HCT116 (cell line): ENCODE measurements at regions not wholly inside any gene's neighbourhood (a gene's known extent, or its start where the extent isn't known, plus 50 kb on each side); places are given as distances from the start of the nearest gene placed in this dataset.

Experiments
- ATAC-seq: fragments of 200-7000 bp; cut with Tn5 transposase; 2 replicates; pipeline ENCODE4 v1.9.1; 2020; ENCODE audit warnings: mild to moderate bottlenecking, moderate library complexity
- BruUV-seq: library from RNA; stranded (reverse); fragments of 400-500 nt; replicated peaks from 2 replicates; lab custom pipeline; 2021; lab: Mats Ljungman, UMichigan
- CTCF ChIA-PET: fragments of 300-600 bp; sonication (Branson Sonifier 250); formaldehyde crosslinking; loops from one replicate; lab custom pipeline; 2021; ENCODE audit warnings: antibody characterized with exemption; lab: Charles Lee
- POLR2A ChIA-PET: fragments of 300-600, 350-600 bp; sonication (Branson Sonifier 250); formaldehyde crosslinking; loops from one replicate; lab custom pipeline; 2021; ENCODE audit warnings: antibody characterized with exemption; lab: Charles Lee
- RAD21 ChIA-PET, 2 experiments: fragments of 300-600 bp; sonication (Branson Sonifier 250); formaldehyde crosslinking; loops; one replicate each; lab custom pipeline; 2023; ENCODE audit warnings: low total read pairs in 2 of 2; ENCODE audit not compliant: uncharacterized antibody in 2 of 2, unreplicated experiment in 2 of 2, low non-redundant PET in 1 of 2; lab: Charles Lee
- DNase-seq: peaks from one replicate; pipeline ENCODE4 v3.0.0-alpha.2; 2010; ENCODE audit warnings: low read depth, low spot score
- H2AFZ ChIP-seq: fragments of 200-600 bp; shearing (Covaris generic), sonication (generic); 2 replicates; pipeline ENCODE4 v1.6.1; 2017; ENCODE audit warnings: low read depth, mixed run types, mixed read lengths, antibody characterized with exemption, low read length; ENCODE audit not compliant: poor library complexity, severe bottlenecking
- H3K27ac ChIP-seq: 2 replicates; pipeline ENCODE4 v1.5.1; 2012; ENCODE audit warnings: low read depth, low read length
- H3K27me3 ChIP-seq: fragments of 200-600 bp; sonication (generic); 2 replicates; pipeline ENCODE4 v1.6.1; 2016; ENCODE audit warnings: mixed run types, low read length, mixed read lengths; ENCODE audit not compliant: insufficient read depth
- H3K36me3 ChIP-seq, 2 experiments: fragments of 200-500 bp in 1 of 2; fragments of 200-600 bp in 1 of 2; sonication (Bioruptor generic) in 1 of 2; sonication (generic) in 1 of 2; 2 replicates each; pipeline versions ENCODE4 v1.5.1 to v1.6.1; 2014 to 2016; ENCODE audit warnings: low read length in 2 of 2, inconsistent platforms in 1 of 2, mixed read lengths in 1 of 2, mixed run types in 1 of 2; ENCODE audit not compliant: insufficient read depth in 2 of 2, control insufficient read depth in 1 of 2
- H3K4me1 ChIP-seq, 2 experiments: fragments of 200-600 bp in 1 of 2; sonication (generic) in 1 of 2; 2 replicates each; pipeline versions ENCODE4 v1.5.1 to v1.6.1; 2012 to 2017; ENCODE audit warnings: low read length in 2 of 2, inconsistent platforms in 1 of 2, mild to moderate bottlenecking in 1 of 2, mixed read lengths in 1 of 2, mixed run types in 1 of 2, moderate library complexity in 1 of 2; ENCODE audit not compliant: insufficient read depth in 2 of 2, control insufficient read depth in 1 of 2
- H3K4me2 ChIP-seq: fragments of 200-600 bp; sonication (generic); 2 replicates; pipeline ENCODE4 v1.6.1; 2017; ENCODE audit warnings: mixed run types, low read length, mixed read lengths
- H3K4me3 ChIP-seq, 2 experiments: fragments of 200-600 bp in 1 of 2; sonication (generic) in 1 of 2; replicated peaks in 1 of 2; 2 replicates each; pipeline ENCODE4 v1.5.1; 2011 to 2016; ENCODE audit warnings: low read length in 2 of 2, control low read depth in 1 of 2, low read depth in 1 of 2, mild to moderate bottlenecking in 1 of 2, mixed read lengths in 1 of 2, mixed run types in 1 of 2
- H3K79me2 ChIP-seq: fragments of 200-600 bp; sonication (generic); 2 replicates; pipeline ENCODE4 v1.6.1; 2017; ENCODE audit warnings: mild to moderate bottlenecking, mixed run types, low read length, moderate library complexity, mixed read lengths; ENCODE audit not compliant: insufficient read depth
- H3K9ac ChIP-seq: fragments of 200-600 bp; sonication (generic); 2 replicates; pipeline ENCODE4 v1.6.1; 2016; ENCODE audit warnings: low read length, mixed read lengths
- H3K9me2 ChIP-seq: fragments of 200-600 bp; sonication (generic), shearing (Covaris generic); 2 replicates; pipeline ENCODE4 v1.6.1; 2017; ENCODE audit warnings: mixed run types, mild to moderate bottlenecking, moderate library complexity; ENCODE audit not compliant: insufficient read depth
- H3K9me3 ChIP-seq, 2 experiments: fragments of 200-500 bp in 1 of 2; fragments of 200-600 bp in 1 of 2; sonication (Bioruptor generic) in 1 of 2; sonication (generic) in 1 of 2; 2 replicates each; pipeline ENCODE4 v1.6.1; 2014 to 2017; ENCODE audit warnings: low read length in 2 of 2, mixed read lengths in 2 of 2, inconsistent platforms in 1 of 2, low read depth in 1 of 2, mild to moderate bottlenecking in 1 of 2, mixed run types in 1 of 2, moderate library complexity in 1 of 2; ENCODE audit not compliant: control insufficient read depth in 1 of 2, insufficient read depth in 1 of 2
- H4K20me1 ChIP-seq: fragments of 200-600 bp; sonication (generic), shearing (Covaris generic); 2 replicates; pipeline ENCODE4 v1.6.1; 2017; ENCODE audit warnings: mixed run types, mild to moderate bottlenecking, moderate library complexity; ENCODE audit not compliant: insufficient read depth
- CBX3 ChIP-seq: IDR thresholded peaks from 2 replicates; pipeline ENCODE4 v1.6.1; 2012; ENCODE audit warnings: low read depth
- EZH2 ChIP-seq: fragments of 200-600 bp; sonication (generic); IDR thresholded peaks from 2 replicates; pipeline ENCODE4 v1.6.1; 2017; ENCODE audit warnings: antibody characterized with exemption, mixed run types
- RAD21 ChIP-seq: IDR thresholded peaks from 2 replicates; pipeline ENCODE4 v1.6.1; 2012; ENCODE audit warnings: low read depth, mild to moderate bottlenecking
- TCF7L2 ChIP-seq: IDR thresholded peaks from 2 replicates; pipeline ENCODE4 v1.7.0; 2011; ENCODE audit warnings: borderline replicate concordance, inconsistent platforms; ENCODE audit not compliant: insufficient read depth, insufficient read length; ENCODE audit errors: extremely low read depth
- ZFX ChIP-seq: fragments of 450-650 bp; IDR thresholded peaks from 2 replicates; pipeline ENCODE4 v1.6.1; 2017
- ZNF274 ChIP-seq: fragments of 200-500 bp; sonication (Bioruptor generic); IDR thresholded peaks from 2 replicates; pipeline ENCODE4 v1.6.1; 2014; ENCODE audit warnings: mild to moderate bottlenecking, low read depth, low read length, inconsistent platforms
- intact Hi-C: fragments of 100-400 bp; cut with micrococcal nuclease; formaldehyde crosslinking; loops from 2 replicates; pipeline ENCODE4 v1.10.0; 2022
- TF ChIP-seq, protein P1 (sequence below), 3 experiments: fragments of 200-600 bp in 1 of 3; sonication (generic) in 1 of 3; IDR thresholded peaks in 2 of 3; conservative IDR thresholded peaks in 1 of 3; 2 replicates each; pipeline ENCODE4 v1.5.1; 2012 to 2017; ENCODE audit warnings: low read depth in 2 of 3, low read length in 2 of 3, antibody characterized with exemption in 1 of 3, borderline replicate concordance in 1 of 3, control low read depth in 1 of 3, mild to moderate bottlenecking in 1 of 3, mixed read lengths in 1 of 3, mixed run types in 1 of 3, moderate library complexity in 1 of 3; ENCODE audit not compliant: insufficient read depth in 1 of 3

DNA sequence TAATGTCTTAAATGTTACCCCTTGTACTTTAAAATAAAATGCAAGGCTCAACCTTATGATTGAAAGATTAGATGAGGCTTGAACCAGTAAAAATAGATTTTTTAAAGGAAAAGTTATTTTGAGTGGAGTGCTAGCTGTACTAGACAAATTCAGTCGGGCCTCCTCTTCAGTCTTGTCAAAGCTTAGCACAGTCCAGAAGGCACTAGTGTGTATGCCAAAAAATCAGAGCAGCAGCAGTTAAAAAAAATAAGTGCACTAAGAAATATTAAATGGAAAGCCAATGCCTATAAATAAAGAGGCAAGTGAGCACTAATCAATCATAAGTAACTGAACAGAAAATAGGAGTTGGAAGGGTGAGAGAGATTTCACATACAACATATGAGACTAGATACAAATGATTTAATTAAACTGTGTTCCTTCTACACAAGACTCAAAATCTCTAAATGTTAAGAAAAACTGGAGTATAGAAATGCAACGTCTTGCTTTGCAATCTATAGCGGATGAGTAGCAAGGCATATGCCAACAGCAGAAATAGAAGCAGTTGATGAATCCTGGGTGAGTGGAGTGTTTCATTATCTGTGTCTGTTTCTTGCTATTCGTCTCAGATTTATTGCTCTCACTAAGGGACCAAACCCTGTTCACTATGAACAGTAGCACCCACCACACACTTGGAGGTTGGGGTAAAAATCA is 172.1 kb downstream of the ETNK1 start:
- H3K79me2 ChIP-seq, result no peaks in the 10 kb centered on the region
- no peaks in the 10 kb centered on the region for H4K20me1 ChIP-seq
- H3K9me3 ChIP-seq, result no peaks in the 10 kb centered on the region
- H3K9me2 ChIP-seq, result no peaks in the 10 kb centered on the region
- H3K4me3 ChIP-seq, result no peak overlapping the region
- ATAC-seq, result no peak
- BruUV-seq, result no TSS peak
- no peaks in the 10 kb centered on the region; the same call in 1 of the 2 replicates for H3K27me3 ChIP-seq
- ChIA-PET POLR2A (no interaction called here), CTCF (no interaction called here), RAD21 (no interaction called here)
- no peak for DNase-seq
- no peak overlapping the region for H3K4me2 ChIP-seq
- TF ChIP-seq, protein P1, sequence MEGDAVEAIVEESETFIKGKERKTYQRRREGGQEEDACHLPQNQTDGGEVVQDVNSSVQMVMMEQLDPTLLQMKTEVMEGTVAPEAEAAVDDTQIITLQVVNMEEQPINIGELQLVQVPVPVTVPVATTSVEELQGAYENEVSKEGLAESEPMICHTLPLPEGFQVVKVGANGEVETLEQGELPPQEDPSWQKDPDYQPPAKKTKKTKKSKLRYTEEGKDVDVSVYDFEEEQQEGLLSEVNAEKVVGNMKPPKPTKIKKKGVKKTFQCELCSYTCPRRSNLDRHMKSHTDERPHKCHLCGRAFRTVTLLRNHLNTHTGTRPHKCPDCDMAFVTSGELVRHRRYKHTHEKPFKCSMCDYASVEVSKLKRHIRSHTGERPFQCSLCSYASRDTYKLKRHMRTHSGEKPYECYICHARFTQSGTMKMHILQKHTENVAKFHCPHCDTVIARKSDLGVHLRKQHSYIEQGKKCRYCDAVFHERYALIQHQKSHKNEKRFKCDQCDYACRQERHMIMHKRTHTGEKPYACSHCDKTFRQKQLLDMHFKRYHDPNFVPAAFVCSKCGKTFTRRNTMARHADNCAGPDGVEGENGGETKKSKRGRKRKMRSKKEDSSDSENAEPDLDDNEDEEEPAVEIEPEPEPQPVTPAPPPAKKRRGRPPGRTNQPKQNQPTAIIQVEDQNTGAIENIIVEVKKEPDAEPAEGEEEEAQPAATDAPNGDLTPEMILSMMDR (IDR thresholded peaks at IDR 0.05 in 2 of 3, conservative IDR thresholded peaks at IDR 0.05 in 1 of 3; ENCODE audit: borderline replicate concordance in 1 of 3, insufficient read depth in 1 of 3, low read depth in 2 of 3, low read length in 2 of 3), result no peak
- no peak for TF ChIP-seq TCF7L2
- no peak for TF ChIP-seq CBX3
- no peak for TF ChIP-seq ZFX
- no peak for TF ChIP-seq RAD21
- no peak for TF ChIP-seq ZNF274
- no peak overlapping the region for H2AFZ ChIP-seq
- no peaks in the 10 kb centered on the region for H3K4me1 ChIP-seq
- H3K27ac ChIP-seq, result no peak overlapping the region
- intact Hi-C loops, result no loop called here
- no peaks in the 10 kb centered on the region for H3K36me3 ChIP-seq
- H3K9ac ChIP-seq, result no peak overlapping the region

DNA sequence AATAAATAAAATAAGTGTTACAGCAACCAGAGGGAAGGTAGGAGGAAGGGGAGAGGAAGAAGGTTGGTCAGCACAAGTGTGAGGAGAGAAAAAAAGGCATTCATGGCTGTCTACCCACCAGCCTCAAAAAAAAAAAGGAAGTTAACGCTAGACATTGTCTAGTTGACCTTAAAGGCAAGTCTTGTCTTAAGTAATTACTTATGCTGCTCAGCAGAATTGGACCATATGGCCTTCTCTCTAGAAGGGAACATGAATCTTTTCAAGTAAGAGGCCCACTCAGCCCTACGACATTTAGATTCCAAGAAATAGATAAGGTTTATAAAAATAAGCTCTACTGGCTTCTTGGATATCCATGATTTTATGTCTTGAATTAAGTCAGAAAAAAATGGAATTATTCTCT is 172.7 kb downstream of the ETNK1 start:
- CTCF ChIA-PET, result no interaction called here

More for the DNA sequence above, 172.7 kb downstream of the ETNK1 start:
- Histone ChIP-seq H3K9ac (no peak overlapping the region), H3K4me1 (no peaks in the 10 kb centered on the region), H3K4me3 (no peak overlapping the region), H3K27ac (no peak overlapping the region), H3K4me2 (no peak overlapping the region), H2AFZ (no peak overlapping the region), H3K9me3 (no peaks in the 10 kb centered on the region)
- RAD21 ChIA-PET, result no interaction called here
- no peak for ATAC-seq
- intact Hi-C loops, result no loop called here
- TF ChIP-seq EZH2, result no peak
- TF ChIP-seq, all 23 proteins: peak for 0
- POLR2A ChIA-PET, result no interaction called here
- no peaks in the 10 kb centered on the region for H3K36me3 ChIP-seq
- no peaks in the 10 kb centered on the region for H3K79me2 ChIP-seq
- BruUV-seq, result no TSS peak
- no peaks in the 10 kb centered on the region for H3K9me2 ChIP-seq
- DNase-seq, result no peak
- no peaks in the 10 kb centered on the region for H4K20me1 ChIP-seq
- no peaks in the 10 kb centered on the region; the same call in 1 of the 2 replicates for H3K27me3 ChIP-seq
